GM18951 (cell line): ENCODE measurements at regions not wholly inside any gene's neighbourhood (a gene's known extent, or its start where the extent isn't known, plus 50 kb on each side); places are given as distances from the start of the nearest gene placed in this dataset.

Experiments
- POLR2A ChIP-seq: IDR thresholded peaks from 4 replicates; pipeline ENCODE4 v1.6.1; 2011; ENCODE audit warnings: mild to moderate bottlenecking; ENCODE audit not compliant: insufficient read length, insufficient read depth; ENCODE audit errors: extremely low read depth
- in situ Hi-C: fragments of 300-500 bp; cut with MboI; formaldehyde crosslinking; loops from one replicate; pipeline ENCODE4 v1.12.0; 2022; ENCODE audit warnings: low sequenced_read_pairs, mixed read lengths, inconsistent platforms; ENCODE audit not compliant: unreplicated experiment

DNA sequence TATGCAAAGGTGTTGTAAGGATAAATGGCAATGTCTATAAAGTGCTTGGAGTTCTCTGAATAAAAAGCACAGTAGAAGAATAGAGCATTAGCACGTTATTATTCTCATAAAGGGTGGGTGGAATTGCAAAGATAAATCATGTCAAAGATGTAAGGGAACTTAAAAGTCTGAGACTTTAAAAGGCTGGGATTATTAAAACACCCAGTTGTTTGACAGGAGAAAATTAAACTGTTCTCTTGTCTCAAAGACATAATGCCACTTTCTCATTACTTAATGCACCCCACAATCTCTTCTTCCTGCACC, 70.4 kb upstream of the PDE10A start:
- no peak for TF ChIP-seq POLR2A
- in situ Hi-C loops: no loop called here

DNA sequence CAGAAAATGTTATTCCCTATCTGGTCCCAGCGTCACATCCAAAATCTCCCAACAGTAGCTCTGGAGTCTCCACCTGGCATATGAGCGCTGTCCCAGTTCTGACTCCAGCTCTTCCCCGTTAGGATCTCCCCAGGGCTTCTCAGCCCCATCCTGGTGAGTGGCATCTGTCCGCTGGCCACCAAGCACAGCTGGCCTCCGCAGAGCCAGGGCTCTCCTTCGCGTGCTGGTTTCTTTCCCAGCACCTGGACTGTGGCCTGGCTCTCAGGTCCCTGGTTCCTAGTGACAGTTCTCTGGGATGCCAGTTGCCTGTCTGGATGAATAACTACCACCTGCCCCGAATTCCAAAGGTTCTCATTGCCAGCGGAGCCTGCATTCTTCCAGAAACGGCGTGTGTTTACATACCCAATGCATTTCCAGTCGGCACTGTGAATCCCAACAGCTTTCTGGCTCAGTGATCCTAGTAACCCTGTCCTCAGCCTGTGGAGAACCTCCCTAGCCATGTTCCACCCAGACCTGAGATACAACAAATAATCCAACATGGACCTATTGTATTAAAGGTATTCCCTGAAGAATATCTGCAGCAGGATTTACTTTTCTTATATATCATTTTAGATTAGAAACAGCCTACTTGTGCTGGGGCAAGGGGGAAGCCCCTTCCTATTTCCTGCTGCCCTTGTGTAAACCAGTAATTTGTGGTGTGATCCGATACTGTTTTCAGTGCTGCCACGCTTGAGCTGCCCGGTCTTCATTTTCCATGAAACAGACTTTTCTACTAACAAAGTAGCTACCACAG, 69.9 kb upstream of the PDE10A start:
- in situ Hi-C loops: no loop called here
- no peak for TF ChIP-seq POLR2A

GRCh38 chr6:165729307-165729936, 66.4 kb upstream of the PDE10A start:
- in situ Hi-C loops: no loop called here
- no peak for TF ChIP-seq POLR2A

DNA sequence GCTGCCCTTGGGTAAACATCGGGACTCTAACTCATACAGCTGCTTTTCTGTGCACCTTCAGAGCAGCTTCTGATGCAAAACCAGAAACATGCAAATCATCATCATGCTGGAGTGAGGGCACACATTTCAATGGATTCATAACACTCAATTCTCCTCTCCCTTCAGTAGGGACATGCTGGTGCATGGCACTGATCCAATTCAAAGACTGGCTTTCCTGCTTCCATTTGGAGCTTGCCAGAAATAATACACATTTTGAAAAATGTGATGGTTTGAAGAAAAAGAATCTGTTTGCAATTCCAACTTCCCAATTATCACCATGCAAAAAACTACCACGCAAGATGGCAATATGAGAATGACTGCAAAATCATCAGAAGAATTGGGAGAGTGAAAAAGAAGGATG, 65.2 kb upstream of the PDE10A start:
- in situ Hi-C loops: no loop called here
- no peak for TF ChIP-seq POLR2A

- TF ChIP-seq POLR2A: no peak
- in situ Hi-C loops: no loop called here
Measured at GRCh38 chr6:165726965-165727381, 63.9 kb upstream of the PDE10A start.

DNA sequence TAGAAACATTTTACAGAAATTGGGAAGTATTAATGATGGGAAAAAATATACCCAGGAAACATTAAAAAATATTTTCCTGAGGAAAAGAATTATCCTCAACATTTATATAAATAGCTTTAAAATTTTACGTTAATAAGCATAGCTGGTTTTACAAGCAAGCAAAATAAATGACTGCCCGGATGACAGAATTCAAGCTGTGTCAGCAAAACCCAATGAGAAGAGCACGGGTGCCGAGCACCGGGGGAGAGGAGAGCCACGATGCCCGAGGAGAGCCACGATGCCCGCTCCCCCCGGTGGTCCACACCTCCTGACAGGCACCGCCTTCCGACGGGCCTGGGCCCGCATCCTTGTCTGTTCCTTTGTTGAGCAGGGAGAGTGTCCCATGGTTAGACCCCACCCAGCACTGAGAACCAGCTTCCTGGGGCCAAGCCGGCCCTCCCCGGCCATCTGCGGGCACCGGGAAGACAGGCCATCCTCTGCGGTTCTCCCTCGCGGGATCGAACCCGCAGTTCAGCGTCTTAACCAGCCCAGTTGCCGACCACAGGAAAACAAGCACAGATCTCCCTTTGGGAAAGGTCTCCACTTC, 63.3 kb upstream of the PDE10A start:
- in situ Hi-C loops: no loop called here
- no peak for TF ChIP-seq POLR2A

- in situ Hi-C loops: no loop called here
- TF ChIP-seq POLR2A: no peak
Measured at GRCh38 chr6:165725201-165725600, 62.2 kb upstream of the PDE10A start.

DNA sequence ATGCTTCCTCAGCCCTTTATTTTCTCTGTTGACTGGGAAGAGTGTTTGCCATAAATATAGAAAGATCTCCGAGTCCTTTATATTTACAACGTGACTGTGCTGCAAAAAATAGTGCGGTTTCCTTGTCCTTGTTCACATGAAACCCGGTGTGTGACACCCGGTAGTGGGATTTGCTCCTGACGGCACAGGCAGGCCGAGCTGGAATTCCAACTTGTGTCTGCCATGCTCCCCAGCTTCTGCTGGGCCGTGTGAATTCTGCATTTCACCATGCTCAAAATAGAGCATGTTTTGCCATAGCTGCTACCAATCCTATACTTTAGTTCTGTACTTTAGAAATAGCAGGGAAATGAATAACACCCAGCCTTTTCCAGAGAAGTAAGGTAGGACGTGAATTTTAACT, 60.3 kb upstream of the PDE10A start:
- no peak for TF ChIP-seq POLR2A
- in situ Hi-C loops: no loop called here

GRCh38 chr6:165722022-165722421, 59.0 kb upstream of the PDE10A start:
- in situ Hi-C loops: no loop called here
- TF ChIP-seq POLR2A: no peak

GRCh38 chr6:165721356-165721755, 58.3 kb upstream of the PDE10A start:
- TF ChIP-seq POLR2A: no peak
- in situ Hi-C loops: no loop called here

DNA sequence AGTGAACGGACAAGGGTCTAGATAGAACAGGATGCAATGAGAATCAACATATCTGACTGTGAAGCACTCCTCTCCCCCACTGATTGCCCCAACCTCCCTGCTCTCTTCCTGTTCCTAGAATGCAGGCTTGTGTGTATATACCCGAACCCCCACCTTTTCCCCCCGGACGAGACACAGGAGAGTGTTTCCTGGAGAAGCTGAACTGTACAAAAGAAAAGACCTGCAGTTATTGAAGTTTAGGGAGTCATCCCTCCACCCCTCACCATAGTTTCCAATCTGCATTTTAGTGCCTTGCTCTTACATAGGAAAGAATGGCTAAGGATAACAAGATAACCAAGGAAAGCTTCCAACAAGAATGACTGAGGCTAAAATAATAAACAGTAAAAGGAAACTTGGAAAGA, 55.5 kb upstream of the PDE10A start:
- in situ Hi-C loops: no loop called here
- no peak for TF ChIP-seq POLR2A

DNA sequence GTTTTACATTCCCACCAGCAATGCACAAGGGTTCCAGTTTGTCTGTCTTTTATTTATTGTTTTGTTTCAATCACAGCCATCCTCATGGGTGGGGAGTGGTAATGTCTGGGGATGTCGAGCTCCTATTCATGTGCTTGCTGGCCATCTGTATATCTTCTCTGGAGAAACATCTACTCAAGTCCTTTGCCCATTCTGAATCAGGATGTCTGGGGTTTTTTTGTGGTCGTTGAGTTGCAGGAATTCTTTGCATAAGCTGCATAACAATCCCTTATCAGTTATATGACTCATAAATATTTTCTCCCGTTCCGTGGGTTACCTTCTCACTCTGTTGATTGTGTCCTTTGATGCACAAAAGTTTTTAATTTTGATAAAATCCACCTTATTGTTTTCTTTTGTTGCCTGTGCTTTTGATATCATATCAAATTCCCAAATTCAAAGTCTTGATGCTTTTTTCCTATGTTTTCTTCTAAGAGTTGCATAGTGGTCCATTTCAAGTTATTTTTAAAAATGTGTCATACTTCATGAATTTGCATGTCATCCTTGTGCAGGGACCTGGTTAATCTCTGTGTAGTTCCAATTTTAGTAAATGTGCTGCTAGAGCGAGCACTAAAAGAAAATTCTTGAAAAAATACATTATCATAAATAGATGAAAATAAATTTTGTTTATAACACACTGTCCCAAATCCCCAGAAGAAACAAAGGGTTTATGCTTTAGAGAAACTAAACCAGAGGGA, 54.9 kb upstream of the PDE10A start:
- in situ Hi-C loops: no loop called here

DNA sequence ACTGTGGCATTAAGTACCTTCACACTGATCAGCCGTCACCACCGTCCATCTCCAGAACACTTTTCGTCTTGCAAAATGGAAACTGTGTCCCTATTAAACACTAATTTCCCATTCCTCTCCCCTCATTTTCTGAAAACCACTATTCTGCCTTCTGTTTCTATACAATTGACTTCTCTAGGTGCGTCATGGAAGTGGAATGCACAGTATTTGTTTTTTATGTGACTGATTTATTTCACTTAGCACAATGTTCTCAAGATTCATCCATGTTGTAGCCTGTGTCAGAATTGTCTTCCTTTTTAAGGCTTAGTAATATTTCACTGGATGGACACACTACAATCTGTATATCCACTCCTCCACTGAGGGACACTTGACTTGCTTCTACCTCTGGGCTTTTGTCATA, 53.8 kb upstream of the PDE10A start:
- in situ Hi-C loops: no loop called here
- TF ChIP-seq POLR2A: no peak

More for the DNA sequence above, 54.9 kb upstream of the PDE10A start:
- no peak for TF ChIP-seq POLR2A
